Activated T-helper 1 cell treated with anti-CD3 and anti-CD28 coated beads, Interleukin-12 subunit alpha, Interleukin-12 subunit beta, Interleukin-2, Interleukin-4 antibody, amounts not matched to agents 30 ng/mL and 10 ng/mL and 1 ng/mL, durations not matched to agents 14 hours and 24 hours and 36 hours (primary cell): ENCODE measurements at regions not wholly inside any gene's neighbourhood (a gene's known extent, or its start where the extent isn't known, plus 50 kb on each side); places are given as distances from the start of the nearest gene placed in this dataset.

Experiments used
- DNase-seq: peaks from one replicate; pipeline ENCODE4 v3.0.0; 2021; ENCODE audit warnings: low spot score
- H3K27ac Mint-ChIP-seq: one replicate; pipeline ENCODE4 v1.8.0; 2021; ENCODE audit warnings: mild to moderate bottlenecking, mixed read lengths
- H3K27me3 Mint-ChIP-seq: one replicate; pipeline ENCODE4 v1.8.0; 2022; ENCODE audit warnings: mild to moderate bottlenecking, moderate library complexity, mixed read lengths; ENCODE audit not compliant: insufficient read depth
- H3K36me3 Mint-ChIP-seq: one replicate; pipeline ENCODE4 v1.8.0; 2021; ENCODE audit warnings: low read depth, mixed read lengths
- H3K4me1 Mint-ChIP-seq: one replicate; pipeline ENCODE4 v1.8.0; 2021; ENCODE audit warnings: low read depth, mixed read lengths
- H3K4me3 Mint-ChIP-seq: one replicate; pipeline ENCODE4 v1.8.0; 2021; ENCODE audit warnings: mild to moderate bottlenecking, moderate library complexity, mixed read lengths
- H3K9me3 Mint-ChIP-seq: one replicate; pipeline ENCODE4 v1.8.0; 2021; ENCODE audit warnings: mixed read lengths
- intact Hi-C: fragments of 100-400 bp; cut with micrococcal nuclease; formaldehyde crosslinking; loops from one replicate; pipeline ENCODE4 v1.15.1; 2024

DNA sequence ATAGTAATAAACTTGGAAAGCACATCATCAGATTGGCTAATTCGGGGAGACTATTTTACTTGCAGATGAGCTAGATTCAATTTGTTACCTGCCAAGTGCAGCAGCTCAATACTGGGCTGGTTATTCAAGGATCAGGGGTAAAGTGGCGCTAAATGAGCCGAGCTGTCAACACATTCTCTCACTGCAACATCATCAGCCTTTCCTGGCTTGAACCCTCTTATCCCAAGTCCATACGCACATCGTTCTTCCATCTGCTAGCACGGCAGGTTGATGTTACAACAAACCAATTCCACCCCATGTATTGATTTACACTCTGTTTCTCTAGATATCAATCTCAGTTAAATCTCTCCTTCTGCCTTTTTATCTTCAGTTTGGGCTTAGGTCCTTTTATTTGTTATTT lies 2101.5 kb upstream of the AGA start:
- H3K4me3 Mint-ChIP-seq = no peak overlapping the region
- no peaks in the 10 kb centered on the region for H3K36me3 Mint-ChIP-seq
- peaks cover 13% of the 10 kb centered on the region for H3K9me3 Mint-ChIP-seq
- no peak overlapping the region for H3K27ac Mint-ChIP-seq
- H3K4me1 Mint-ChIP-seq = no peaks in the 10 kb centered on the region
- no peaks in the 10 kb centered on the region for H3K27me3 Mint-ChIP-seq
- intact Hi-C loops = no loop called here
- DNase-seq = no peak

GRCh38 chr4:179544496-179544895 lies 2102.3 kb upstream of the AGA start:
- no peak overlapping the region for H3K27ac Mint-ChIP-seq
- H3K4me3 Mint-ChIP-seq = no peak overlapping the region
- no peak for DNase-seq
- peaks cover 13% of the 10 kb centered on the region for H3K9me3 Mint-ChIP-seq
- no peaks in the 10 kb centered on the region for H3K27me3 Mint-ChIP-seq
- H3K4me1 Mint-ChIP-seq = no peaks in the 10 kb centered on the region
- H3K36me3 Mint-ChIP-seq = no peaks in the 10 kb centered on the region
- intact Hi-C loops = no loop called here

GRCh38 chr4:179552131-179552530 lies 2109.9 kb upstream of the AGA start:
- H3K27ac Mint-ChIP-seq = no peak overlapping the region
- no peaks in the 10 kb centered on the region for H3K36me3 Mint-ChIP-seq
- no peak overlapping the region for H3K4me3 Mint-ChIP-seq
- DNase-seq = no peak
- H3K27me3 Mint-ChIP-seq = no peaks in the 10 kb centered on the region
- no peaks in the 10 kb centered on the region for H3K4me1 Mint-ChIP-seq
- H3K9me3 Mint-ChIP-seq = peaks cover 7% of the 10 kb centered on the region
- intact Hi-C loops = no loop called here

DNA sequence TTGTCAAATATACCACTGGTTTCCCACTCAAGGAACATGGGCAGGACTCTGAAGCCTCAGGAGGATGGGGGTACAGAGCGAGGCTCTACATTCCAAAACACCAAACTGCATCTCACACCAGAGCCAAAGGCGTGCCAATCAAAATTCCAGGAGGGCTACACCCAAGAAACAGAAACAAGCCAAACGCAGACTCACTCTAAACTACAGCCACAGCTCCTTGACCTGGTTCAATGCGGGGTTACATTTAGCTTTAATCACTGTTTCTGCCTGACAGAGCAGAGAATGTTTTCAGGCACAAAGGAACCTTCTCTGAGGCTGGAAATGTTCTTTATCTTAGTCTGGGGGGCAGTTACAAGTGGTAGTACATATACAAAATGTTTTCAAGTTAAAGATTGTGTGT lies 2121.5 kb upstream of the AGA start:
- no peak overlapping the region for H3K27ac Mint-ChIP-seq
- no peaks in the 10 kb centered on the region for H3K36me3 Mint-ChIP-seq

DNA sequence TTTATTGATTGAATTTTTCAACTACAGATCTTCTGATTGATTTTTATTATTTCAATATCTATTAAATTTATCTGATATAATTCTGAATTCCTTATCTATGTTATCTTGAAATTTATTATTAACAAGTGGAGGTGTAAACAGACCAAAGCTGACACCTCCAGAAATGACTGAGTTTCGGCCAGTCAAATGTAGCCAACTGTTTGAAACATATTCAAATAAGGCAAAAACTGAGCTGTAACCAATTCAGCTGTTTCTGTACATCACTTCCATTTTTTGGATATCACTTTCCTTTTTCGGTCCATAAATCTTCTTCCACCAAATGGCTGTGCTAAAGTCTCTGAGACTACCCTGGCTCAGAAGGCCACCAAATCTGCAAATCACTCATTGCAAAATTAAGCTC lies 2127.3 kb upstream of the AGA start:
- H3K9me3 Mint-ChIP-seq = peaks cover 31% of the 10 kb centered on the region
- intact Hi-C loops = no loop called here
- H3K4me1 Mint-ChIP-seq = no peaks in the 10 kb centered on the region
- no peaks in the 10 kb centered on the region for H3K27me3 Mint-ChIP-seq
- DNase-seq = no peak
- H3K4me3 Mint-ChIP-seq = no peak overlapping the region
- H3K36me3 Mint-ChIP-seq = no peaks in the 10 kb centered on the region
- no peak overlapping the region for H3K27ac Mint-ChIP-seq

More for the DNA sequence above, 2121.5 kb upstream of the AGA start:
- DNase-seq = no peak
- peaks cover 38% of the 10 kb centered on the region for H3K9me3 Mint-ChIP-seq
- no peaks in the 10 kb centered on the region for H3K4me1 Mint-ChIP-seq
- no peaks in the 10 kb centered on the region for H3K27me3 Mint-ChIP-seq
- intact Hi-C loops = no loop called here
- H3K4me3 Mint-ChIP-seq = no peak overlapping the region

- H3K4me1 Mint-ChIP-seq = no peaks in the 10 kb centered on the region
- no peaks in the 10 kb centered on the region for H3K27me3 Mint-ChIP-seq
- H3K4me3 Mint-ChIP-seq = no peak overlapping the region
- DNase-seq = no peak
- H3K27ac Mint-ChIP-seq = no peak overlapping the region
- peaks cover 9% of the 10 kb centered on the region for H3K9me3 Mint-ChIP-seq
- intact Hi-C loops = no loop called here
- H3K36me3 Mint-ChIP-seq = no peaks in the 10 kb centered on the region
These were observed 2140.1 kb upstream of the AGA start for GRCh38 chr4:179582164-179582905.

GRCh38 chr4:179583221-179583620 lies 2141.0 kb upstream of the AGA start:
- Mint-ChIP-seq H3K4me1 (no peaks in the 10 kb centered on the region), H3K27ac (no peak overlapping the region), H3K4me3 (no peak overlapping the region), H3K36me3 (no peaks in the 10 kb centered on the region), H3K9me3 (peaks cover 9% of the 10 kb centered on the region), H3K27me3 (no peaks in the 10 kb centered on the region)
- no peak for DNase-seq
- intact Hi-C loops = no loop called here

DNA sequence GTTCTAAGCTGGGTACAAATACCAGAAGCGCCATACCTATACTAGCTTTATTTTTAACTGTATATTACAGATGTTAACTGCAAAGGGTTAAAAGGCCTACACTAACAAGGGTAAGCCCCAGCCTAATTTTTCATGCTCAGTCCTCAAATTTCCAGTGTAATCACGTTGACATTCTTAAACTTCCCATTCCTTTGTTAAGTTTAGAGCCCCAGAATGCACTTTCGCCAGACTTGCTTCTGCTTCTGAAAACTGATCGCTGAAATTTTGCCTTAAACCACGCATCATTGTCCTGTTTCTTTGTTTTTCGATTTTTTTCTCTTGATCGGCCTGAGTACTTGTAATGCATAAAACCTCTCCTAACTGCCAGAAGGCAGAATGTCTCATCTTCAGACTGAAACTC lies 2141.9 kb upstream of the AGA start:
- Mint-ChIP-seq H3K9me3 (peaks cover 6% of the 10 kb centered on the region), H3K27me3 (no peaks in the 10 kb centered on the region), H3K4me1 (no peaks in the 10 kb centered on the region), H3K4me3 (no peak overlapping the region), H3K36me3 (no peaks in the 10 kb centered on the region), H3K27ac (no peak overlapping the region)
- DNase-seq = no peak
- intact Hi-C loops = no loop called here

- Mint-ChIP-seq H3K4me1 (no peaks in the 10 kb centered on the region), H3K4me3 (no peak overlapping the region)
These were observed 2143.5 kb upstream of the AGA start for GRCh38 chr4:179585761-179586160.

GRCh38 chr4:179586460-179586859 lies 2144.2 kb upstream of the AGA start:
- H3K27ac Mint-ChIP-seq = no peak overlapping the region
- intact Hi-C loops = no loop called here
- no peaks in the 10 kb centered on the region for H3K27me3 Mint-ChIP-seq
- no peak for DNase-seq
- no peaks in the 10 kb centered on the region for H3K36me3 Mint-ChIP-seq
- no peaks in the 10 kb centered on the region for H3K4me1 Mint-ChIP-seq
- no peak overlapping the region for H3K4me3 Mint-ChIP-seq
- H3K9me3 Mint-ChIP-seq = peaks cover 4% of the 10 kb centered on the region

More at GRCh38 chr4:179585761-179586160, 2143.5 kb upstream of the AGA start:
- H3K9me3 Mint-ChIP-seq = peaks cover 4% of the 10 kb centered on the region
- H3K27me3 Mint-ChIP-seq = no peaks in the 10 kb centered on the region
- H3K36me3 Mint-ChIP-seq = no peaks in the 10 kb centered on the region
- no peak for DNase-seq
- no peak overlapping the region for H3K27ac Mint-ChIP-seq
- intact Hi-C loops = no loop called here

- Mint-ChIP-seq H3K27me3 (no peaks in the 10 kb centered on the region), H3K4me1 (no peaks in the 10 kb centered on the region), H3K9me3 (no peaks in the 10 kb centered on the region), H3K36me3 (no peaks in the 10 kb centered on the region), H3K4me3 (no peak overlapping the region), H3K27ac (no peak overlapping the region)
- intact Hi-C loops = no loop called here
- no peak for DNase-seq
These were observed 2153.6 kb upstream of the AGA start for GRCh38 chr4:179595671-179596410.

- no peaks in the 10 kb centered on the region for H3K9me3 Mint-ChIP-seq
- intact Hi-C loops = no loop called here
- H3K4me3 Mint-ChIP-seq = no peak overlapping the region
- no peak overlapping the region for H3K27ac Mint-ChIP-seq
- H3K27me3 Mint-ChIP-seq = no peaks in the 10 kb centered on the region
- no peaks in the 10 kb centered on the region for H3K4me1 Mint-ChIP-seq
- DNase-seq = no peak
- no peaks in the 10 kb centered on the region for H3K36me3 Mint-ChIP-seq
These were observed 2154.4 kb upstream of the AGA start for GRCh38 chr4:179596621-179597020.

DNA sequence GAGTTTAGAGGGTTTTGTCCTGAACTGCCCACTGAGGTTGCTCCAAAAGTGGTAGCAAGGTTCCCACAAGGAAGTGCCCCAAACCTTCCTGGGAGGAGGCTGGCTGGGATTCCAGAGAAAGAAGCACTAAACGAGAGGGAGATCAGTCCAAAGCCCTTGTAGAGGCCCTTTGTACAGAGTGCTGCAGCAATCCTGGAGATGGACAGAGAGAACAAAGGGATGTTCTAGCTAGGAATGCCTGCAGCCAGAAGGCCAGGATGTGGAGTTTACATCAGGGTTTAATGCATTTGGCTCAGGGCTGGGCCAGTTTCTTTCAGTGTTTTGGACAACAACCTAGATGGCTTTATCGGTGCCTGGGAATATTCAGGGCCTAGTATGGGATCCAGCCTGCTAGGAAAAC lies 2155.1 kb upstream of the AGA start:
- no peaks in the 10 kb centered on the region for H3K4me1 Mint-ChIP-seq
- DNase-seq = no peak

More for the DNA sequence above, 2155.1 kb upstream of the AGA start:
- no peaks in the 10 kb centered on the region for H3K27me3 Mint-ChIP-seq
- no peak overlapping the region for H3K4me3 Mint-ChIP-seq
- H3K36me3 Mint-ChIP-seq = no peaks in the 10 kb centered on the region
- intact Hi-C loops = no loop called here
- H3K9me3 Mint-ChIP-seq = no peaks in the 10 kb centered on the region
- H3K27ac Mint-ChIP-seq = no peak overlapping the region
